ENCODE measurements at regions not wholly inside any gene's neighbourhood (a gene's known extent, or its start where the extent isn't known, plus 50 kb on each side); places are given as distances from the start of the nearest gene placed in this dataset.

GRCh38 chr3:152100491-152101132 is 168.1 kb upstream of the MBNL1 start:
- peak; percentile 56 for DNase-seq (ENCODE audit: low spot score)

- no peak for DNase-seq (ENCODE audit: low spot score)
These were observed 166.3 kb upstream of the MBNL1 start for GRCh38 chr3:152102410-152102809.

GRCh38 chr3:152103257-152103656 is 165.5 kb upstream of the MBNL1 start:
- no peak for DNase-seq (ENCODE audit: low spot score)

GRCh38 chr3:152104847-152105415 is 163.8 kb upstream of the MBNL1 start:
- DNase-seq (ENCODE audit: low spot score) = no peak

GRCh38 chr3:152105446-152105845 is 163.3 kb upstream of the MBNL1 start:
- DNase-seq (ENCODE audit: low spot score) = no peak

GRCh38 chr3:152109038-152109437 is 159.7 kb upstream of the MBNL1 start:
- DNase-seq (ENCODE audit: low spot score) = no peak

- DNase-seq (ENCODE audit: low spot score) = no peak
These were observed 155.3 kb upstream of the MBNL1 start for GRCh38 chr3:152113413-152113812.

GRCh38 chr3:152113992-152114651 is 154.6 kb upstream of the MBNL1 start:
- no peak for DNase-seq (ENCODE audit: low spot score)

- DNase-seq (ENCODE audit: low spot score) = no peak
These were observed 148.0 kb upstream of the MBNL1 start for GRCh38 chr3:152120601-152121269.

GRCh38 chr3:152121270-152121636 is 147.5 kb upstream of the MBNL1 start:
- no peak for DNase-seq (ENCODE audit: low spot score)

GRCh38 chr3:152122851-152123250 is 145.9 kb upstream of the MBNL1 start:
- no peak for DNase-seq (ENCODE audit: low spot score)

GRCh38 chr3:152123457-152123856 is 145.3 kb upstream of the MBNL1 start:
- DNase-seq (ENCODE audit: low spot score) = no peak

GRCh38 chr3:152126260-152126659 is 142.5 kb upstream of the MBNL1 start:
- DNase-seq (ENCODE audit: low spot score) = no peak

- no peak for DNase-seq (ENCODE audit: low spot score)
These were observed 141.7 kb upstream of the MBNL1 start for GRCh38 chr3:152127058-152127457.

- no peak for DNase-seq (ENCODE audit: low spot score)
These were observed 140.4 kb upstream of the MBNL1 start for GRCh38 chr3:152128356-152128755.

- no peak for DNase-seq (ENCODE audit: low spot score)
These were observed 129.1 kb upstream of the MBNL1 start for GRCh38 chr3:152139651-152140050.

GRCh38 chr3:152146461-152146860 is 122.3 kb upstream of the MBNL1 start:
- DNase-seq (ENCODE audit: low spot score) = no peak

GRCh38 chr3:152147748-152148147 is 121.0 kb upstream of the MBNL1 start:
- DNase-seq (ENCODE audit: low spot score) = no peak

- no peak for DNase-seq (ENCODE audit: low spot score)
These were observed 120.2 kb upstream of the MBNL1 start for GRCh38 chr3:152148579-152148978.

- DNase-seq (ENCODE audit: low spot score) = no peak
These were observed 118.9 kb upstream of the MBNL1 start for GRCh38 chr3:152149832-152150231.

GRCh38 chr3:152151216-152151876 is 117.4 kb upstream of the MBNL1 start:
- DNase-seq (ENCODE audit: low spot score) = no peak
